HUES64 (cell line): ENCODE measurements at regions not wholly inside any gene's neighbourhood (a gene's known extent, or its start where the extent isn't known, plus 50 kb on each side); places are given as distances from the start of the nearest gene placed in this dataset.

Experiments used
- H3K27ac ChIP-seq: 2 replicates; pipeline ENCODE4 v1.7.0; 2013; ENCODE audit warnings: low read depth, low read length, inconsistent platforms
- H3K27me3 ChIP-seq: 2 replicates; pipeline ENCODE4 v1.6.1; 2013; ENCODE audit warnings: mild to moderate bottlenecking, low read length; ENCODE audit not compliant: insufficient read depth
- H3K36me3 ChIP-seq: 2 replicates; pipeline ENCODE4 v1.6.1; 2013; ENCODE audit warnings: mild to moderate bottlenecking, low read length; ENCODE audit not compliant: insufficient read depth
- H3K4me1 ChIP-seq: 2 replicates; pipeline ENCODE4 v1.6.1; 2013; ENCODE audit warnings: mild to moderate bottlenecking, low read length, moderate library complexity; ENCODE audit not compliant: insufficient read depth
- H3K4me3 ChIP-seq: 2 replicates; pipeline ENCODE4 v1.5.1; 2013; ENCODE audit warnings: mild to moderate bottlenecking, low read length, moderate library complexity
- H3K9ac ChIP-seq: 2 replicates; pipeline ENCODE4 v1.6.1; 2013; ENCODE audit warnings: mild to moderate bottlenecking, low read depth, low read length
- H3K9me3 ChIP-seq: 2 replicates; pipeline ENCODE4 v1.6.1; 2013; ENCODE audit warnings: low read depth, low read length; ENCODE audit not compliant: insufficient read depth
- WGBS: fragments of 150-250, 120-280 bp; methylation state at CpG from one replicate; pipeline ENCODE4 v1.1.7; 2013; ENCODE audit warnings: missing lambda C conversion rate; 5-methylcytosine and 5-hydroxymethylcytosine counted together

DNA sequence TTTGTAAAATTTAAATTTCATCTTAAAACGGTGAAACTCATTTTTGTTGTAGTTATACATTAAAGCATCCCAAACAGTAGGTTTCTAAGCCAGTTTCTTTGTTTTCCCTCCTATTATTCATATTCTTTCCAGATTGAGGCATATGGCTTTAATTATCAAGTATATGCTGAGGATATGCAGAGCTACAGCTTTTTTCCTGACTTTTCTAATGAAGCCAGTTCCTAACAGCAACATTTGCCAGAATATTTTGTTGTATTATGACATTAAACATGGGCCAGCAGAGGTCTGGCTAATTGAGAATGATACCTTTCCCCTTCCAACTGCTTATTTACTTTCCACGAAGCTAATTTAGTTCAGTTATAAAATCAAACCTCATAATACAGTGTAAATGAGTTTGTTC lies 75.3 kb downstream of the SLIT2 start:
- no CpG with 5 or more reads among the region's 2 CpGs for WGBS
- H3K27me3 ChIP-seq, result no peaks in the 10 kb centered on the region
- H3K9me3 ChIP-seq, result no peaks in the 10 kb centered on the region
- no peak overlapping the region for H3K4me3 ChIP-seq
- H3K4me1 ChIP-seq, result no peaks in the 10 kb centered on the region
- no peaks in the 10 kb centered on the region for H3K36me3 ChIP-seq
- no peak overlapping the region for H3K27ac ChIP-seq
- H3K9ac ChIP-seq, result no peak overlapping the region

DNA sequence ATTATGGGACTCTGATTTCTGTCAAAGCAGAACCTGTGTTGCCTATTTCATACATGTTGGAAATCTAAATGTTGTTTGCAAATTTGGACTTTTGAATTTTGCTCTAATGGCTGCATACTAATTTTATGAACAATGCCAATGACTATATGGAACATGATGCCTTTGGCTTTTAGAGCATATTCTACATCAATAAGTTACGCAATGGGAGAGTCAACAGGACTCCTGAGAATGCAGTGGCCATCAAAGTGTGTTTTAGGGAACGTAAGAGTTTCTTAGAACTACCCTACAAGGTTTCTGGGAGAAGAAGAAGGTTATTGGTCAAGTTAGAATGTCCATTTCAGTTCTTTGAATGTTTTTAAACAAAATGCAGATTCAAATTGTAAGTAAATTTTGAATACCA lies 76.1 kb downstream of the SLIT2 start:
- Histone ChIP-seq H3K27me3 (no peaks in the 10 kb centered on the region), H3K9ac (no peak overlapping the region), H3K9me3 (no peaks in the 10 kb centered on the region), H3K4me3 (no peak overlapping the region), H3K27ac (no peak overlapping the region), H3K36me3 (no peaks in the 10 kb centered on the region), H3K4me1 (peaks cover 2% of the 10 kb centered on the region; the same call in 1 of the 2 replicates)
- WGBS, result 100% methylated on average over 2 of the region's 2 CpGs

DNA sequence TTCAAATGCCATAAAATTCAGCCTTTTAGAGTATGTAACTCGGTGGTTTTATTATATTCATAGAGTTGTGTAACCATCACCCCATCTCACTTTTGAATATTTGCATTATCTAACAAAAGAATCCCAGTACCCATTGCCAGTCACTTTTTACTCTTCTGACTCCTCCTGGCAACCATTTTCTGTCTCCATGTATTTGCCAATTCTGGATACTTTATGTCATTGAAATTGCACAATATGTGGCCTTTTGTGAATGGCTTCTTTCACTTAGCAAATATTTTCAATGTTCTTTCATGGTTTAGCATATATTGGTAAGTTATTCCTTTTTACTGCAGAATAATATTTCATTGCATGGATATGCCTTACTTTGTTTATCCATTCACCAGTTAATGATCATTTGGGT lies 79.9 kb downstream of the SLIT2 start:
- Histone ChIP-seq H3K4me3 (no peak overlapping the region), H3K4me1 (peaks cover 17% of the 10 kb centered on the region), H3K9me3 (no peaks in the 10 kb centered on the region), H3K27me3 (no peaks in the 10 kb centered on the region), H3K27ac (no peak overlapping the region), H3K36me3 (no peaks in the 10 kb centered on the region), H3K9ac (no peak overlapping the region)
- WGBS, result no CpG with 5 or more reads among the region's 1 CpG

DNA sequence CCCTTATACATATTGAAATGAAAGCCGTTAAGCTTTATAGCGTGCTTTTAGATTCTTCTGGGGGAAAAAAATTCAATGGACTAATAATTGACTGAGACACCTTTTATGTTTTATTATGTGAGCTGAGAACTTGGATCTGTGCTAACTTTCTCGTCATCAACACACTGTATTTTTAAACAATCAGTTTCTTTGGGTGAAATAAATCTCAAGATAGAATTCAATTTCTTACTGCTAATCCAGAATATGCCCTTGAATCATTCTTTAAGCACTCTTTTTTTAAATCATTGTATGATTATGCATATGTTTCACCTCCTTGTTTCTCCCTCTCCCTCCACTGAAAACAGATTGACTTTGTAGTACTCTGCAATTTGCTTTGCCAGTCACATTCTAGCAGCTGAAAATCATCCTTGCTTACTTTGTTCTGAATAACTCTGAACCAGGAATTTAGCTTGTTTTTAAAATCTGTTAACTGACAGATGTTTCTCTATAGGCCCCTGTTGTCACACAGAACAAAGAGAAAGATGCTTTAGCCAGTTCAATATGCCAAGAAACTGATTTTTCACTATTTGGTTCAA lies 81.5 kb downstream of the SLIT2 start:
- H3K36me3 ChIP-seq, result no peaks in the 10 kb centered on the region

DNA sequence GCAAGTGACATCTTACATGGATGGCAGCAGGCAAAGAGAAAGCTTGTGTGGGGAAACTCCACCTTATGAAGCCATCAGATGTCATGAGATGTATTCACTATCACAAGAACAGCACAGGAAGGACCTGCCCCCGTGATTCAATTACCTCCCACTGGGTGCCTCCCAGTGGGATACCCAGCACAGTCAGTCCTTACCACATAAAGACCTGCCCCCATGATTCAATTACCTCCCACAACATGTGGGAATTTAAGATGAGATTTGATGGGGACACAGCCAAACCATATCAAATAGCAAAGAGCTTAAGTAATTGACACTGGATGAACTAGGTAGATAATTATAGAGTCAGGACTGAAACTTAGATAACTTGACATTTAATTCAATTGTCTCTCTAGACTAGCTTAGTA lies 85.6 kb downstream of the SLIT2 start:
- Histone ChIP-seq H3K27me3 (no peaks in the 10 kb centered on the region), H3K9me3 (no peaks in the 10 kb centered on the region), H3K4me1 (peaks cover 17% of the 10 kb centered on the region), H3K9ac (no peak overlapping the region), H3K27ac (no peak overlapping the region), H3K4me3 (no peak overlapping the region), H3K36me3 (no peaks in the 10 kb centered on the region)
- 68% methylated on average over 1 of the region's 1 CpG for WGBS

More for the DNA sequence above, 81.5 kb downstream of the SLIT2 start:
- Histone ChIP-seq H3K9me3 (no peaks in the 10 kb centered on the region), H3K27ac (no peak overlapping the region), H3K4me1 (peaks cover 17% of the 10 kb centered on the region), H3K9ac (no peak overlapping the region), H3K4me3 (no peak overlapping the region), H3K27me3 (no peaks in the 10 kb centered on the region)
- WGBS, result 88% methylated on average over 3 of the region's 3 CpGs

DNA sequence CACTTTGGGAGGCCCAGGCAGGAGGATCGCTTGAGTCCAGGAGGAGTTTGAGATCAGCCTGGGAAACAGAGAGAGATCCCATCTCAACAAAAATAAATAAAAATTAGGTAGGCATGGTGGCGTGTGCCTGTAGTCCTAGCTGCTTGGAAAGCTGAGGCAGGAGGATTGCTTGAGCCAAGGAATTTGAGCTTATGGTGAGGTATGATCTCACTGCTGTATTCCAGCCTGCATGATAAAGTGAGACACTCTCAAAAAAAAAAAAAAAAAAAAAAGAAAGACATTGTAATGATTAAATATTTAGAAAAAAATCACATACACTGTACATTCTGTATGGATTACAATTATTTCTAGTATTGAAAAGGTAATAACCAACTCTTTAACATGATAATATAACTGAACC lies 87.1 kb downstream of the SLIT2 start:
- no peaks in the 10 kb centered on the region for H3K27me3 ChIP-seq
- H3K27ac ChIP-seq, result no peak overlapping the region
- WGBS, result 97% methylated on average over 2 of the region's 2 CpGs
- H3K36me3 ChIP-seq, result no peaks in the 10 kb centered on the region
- peaks cover 4% of the 10 kb centered on the region; the same call in 1 of the 2 replicates for H3K4me1 ChIP-seq
- H3K9ac ChIP-seq, result no peak overlapping the region
- H3K9me3 ChIP-seq, result no peaks in the 10 kb centered on the region
- no peak overlapping the region for H3K4me3 ChIP-seq

DNA sequence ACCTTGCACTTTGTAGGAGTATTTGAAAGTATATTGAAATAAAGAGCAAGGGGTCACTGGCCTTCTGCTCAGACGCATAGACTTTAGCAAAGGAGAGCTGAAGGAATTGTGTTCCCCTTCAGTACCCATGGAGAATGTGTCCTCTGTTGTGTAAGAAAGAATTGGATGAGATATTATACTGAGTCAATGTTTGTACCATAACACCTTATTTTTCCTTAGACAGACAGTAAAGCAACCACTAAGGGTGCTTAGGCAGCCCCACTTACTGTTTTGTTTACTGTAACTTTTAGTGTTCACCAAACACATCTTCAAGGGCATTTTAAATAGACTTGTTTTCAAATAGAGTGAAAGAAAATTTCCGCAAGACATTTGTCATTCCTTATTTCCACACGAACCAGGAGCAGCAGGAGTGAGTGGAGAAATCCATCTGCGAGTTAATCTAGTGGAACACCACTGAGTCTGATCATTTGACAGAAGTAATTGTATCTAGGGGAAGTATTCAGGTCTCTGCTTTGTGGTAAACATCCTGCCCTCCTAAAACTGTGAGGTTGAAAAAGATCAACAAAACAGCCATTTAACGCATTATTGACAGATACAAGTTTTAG lies 89.5 kb downstream of the SLIT2 start:
- H3K9me3 ChIP-seq, result no peaks in the 10 kb centered on the region
- no peak overlapping the region for H3K27ac ChIP-seq
- WGBS, result 94% methylated on average over 5 of the region's 5 CpGs
- H3K27me3 ChIP-seq, result no peaks in the 10 kb centered on the region
- no peak overlapping the region for H3K4me3 ChIP-seq
- H3K9ac ChIP-seq, result no peak overlapping the region
- no peaks in the 10 kb centered on the region for H3K36me3 ChIP-seq
- H3K4me1 ChIP-seq, result no peaks in the 10 kb centered on the region; the same call in 1 of the 2 replicates

DNA sequence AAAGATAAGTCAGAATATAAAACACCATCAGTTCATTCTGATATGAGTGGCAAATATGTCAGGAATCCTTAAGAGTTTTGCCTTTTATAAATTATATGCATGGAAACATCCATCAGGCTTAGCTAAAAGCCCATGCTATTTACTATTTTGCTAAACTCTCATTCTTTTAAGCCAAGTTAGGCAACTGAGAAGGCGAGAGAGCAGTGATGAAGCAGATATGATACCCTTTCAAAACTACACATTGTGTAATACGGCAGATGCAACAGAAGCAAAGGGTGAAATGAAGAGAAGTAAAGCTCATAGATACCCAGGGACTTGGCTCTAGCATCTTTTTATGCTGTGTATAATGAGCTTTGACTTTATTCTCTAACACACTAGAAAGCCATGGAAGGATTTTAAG lies 95.8 kb downstream of the SLIT2 start:
- Histone ChIP-seq H3K4me1 (no peaks in the 10 kb centered on the region; the same call in 1 of the 2 replicates), H3K9me3 (no peaks in the 10 kb centered on the region), H3K36me3 (no peaks in the 10 kb centered on the region), H3K9ac (no peak overlapping the region), H3K4me3 (no peak overlapping the region), H3K27me3 (no peaks in the 10 kb centered on the region), H3K27ac (no peak overlapping the region)
- WGBS, result 87% methylated on average over 2 of the region's 2 CpGs

DNA sequence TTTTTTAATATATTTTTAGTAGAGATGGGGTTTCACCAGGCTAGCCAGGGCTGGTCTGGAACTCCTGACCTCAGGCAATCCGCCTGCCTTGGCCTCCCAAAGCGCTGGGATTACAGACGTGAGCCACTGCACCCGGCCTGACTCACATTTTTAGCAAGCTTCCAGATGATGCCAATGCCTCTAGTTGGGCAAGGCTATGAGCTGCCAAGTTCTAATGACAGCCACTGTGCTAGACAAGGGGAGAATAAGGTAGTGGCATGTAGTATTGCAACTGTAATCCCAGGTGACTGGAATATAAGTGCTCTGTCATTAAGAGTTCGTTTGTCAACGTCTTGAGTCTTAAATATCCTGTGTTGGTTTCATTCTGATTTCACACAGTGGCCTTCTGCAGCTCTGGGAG lies 96.7 kb downstream of the SLIT2 start:
- H3K9me3 ChIP-seq, result no peaks in the 10 kb centered on the region
- no peaks in the 10 kb centered on the region for H3K27me3 ChIP-seq
- H3K27ac ChIP-seq, result no peak overlapping the region
- peaks cover 6% of the 10 kb centered on the region; the same call in 1 of the 2 replicates for H3K4me1 ChIP-seq
- WGBS, result 95% methylated on average over 6 of the region's 6 CpGs
- H3K4me3 ChIP-seq, result no peak overlapping the region
- H3K9ac ChIP-seq, result no peak overlapping the region
- no peaks in the 10 kb centered on the region for H3K36me3 ChIP-seq

DNA sequence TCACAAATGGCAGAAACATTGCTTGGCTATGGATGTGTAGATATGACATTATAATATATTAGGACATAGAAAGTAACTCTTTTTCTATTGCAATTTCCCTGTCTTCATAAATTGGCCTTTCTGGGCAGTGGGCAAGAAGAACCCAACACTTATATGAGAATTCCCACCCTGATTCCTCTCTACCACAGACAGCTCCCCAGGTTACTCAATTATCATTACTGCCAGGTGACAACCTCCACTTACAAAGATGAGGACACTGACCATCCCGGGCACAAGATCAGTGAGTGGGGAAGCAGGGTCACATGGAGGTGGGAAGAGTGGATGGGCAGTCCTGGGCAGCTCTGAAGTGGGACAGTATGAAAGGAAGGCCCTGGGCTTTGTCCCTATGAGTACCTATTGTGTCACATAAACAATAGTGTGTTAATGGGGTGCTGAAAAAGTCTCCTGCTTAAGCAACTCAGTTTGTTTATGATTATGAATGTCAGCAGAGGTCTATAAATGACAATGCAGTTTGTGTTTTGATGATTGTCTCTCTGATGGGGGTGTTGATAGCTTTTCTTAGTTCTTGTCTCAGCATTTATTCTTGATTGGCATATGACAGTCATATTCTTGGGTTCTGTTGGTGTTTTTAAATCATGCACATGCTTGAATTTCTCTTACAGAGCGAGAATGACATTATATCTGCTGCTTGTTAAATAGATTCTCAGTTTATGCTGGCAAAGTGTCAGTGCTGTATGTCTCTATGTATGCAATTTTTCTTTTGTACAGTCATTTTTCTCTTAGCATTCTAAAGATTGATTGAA lies 99.9 kb downstream of the SLIT2 start:
- Histone ChIP-seq H3K4me1 (peaks cover 25% of the 10 kb centered on the region), H3K27ac (no peak overlapping the region), H3K27me3 (no peaks in the 10 kb centered on the region), H3K4me3 (no peak overlapping the region), H3K9me3 (no peaks in the 10 kb centered on the region), H3K36me3 (no peaks in the 10 kb centered on the region), H3K9ac (no peak overlapping the region)
- 76% methylated on average over 2 of the region's 2 CpGs for WGBS

DNA sequence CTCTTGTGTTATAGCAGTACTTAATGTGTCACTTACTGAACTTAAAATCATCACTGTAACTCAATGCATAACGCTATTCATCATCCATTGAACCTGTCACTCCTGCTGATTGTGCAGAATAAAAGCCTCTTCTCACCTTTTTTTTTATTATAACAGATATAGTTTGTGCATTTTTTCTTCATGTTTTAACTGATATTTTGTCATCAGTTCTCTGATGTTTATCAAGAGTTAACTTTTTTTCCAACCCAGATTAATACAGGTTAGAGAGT lies 100.4 kb downstream of the SLIT2 start:
- Histone ChIP-seq H3K36me3 (no peaks in the 10 kb centered on the region), H3K9me3 (no peaks in the 10 kb centered on the region), H3K9ac (no peak overlapping the region), H3K27ac (no peak overlapping the region), H3K4me1 (peaks cover 25% of the 10 kb centered on the region), H3K4me3 (no peak overlapping the region), H3K27me3 (no peaks in the 10 kb centered on the region)
- WGBS, result 90% methylated on average over 1 of the region's 1 CpG
